ENCODE measurements at regions not wholly inside any gene's neighbourhood (a gene's known extent, or its start where the extent isn't known, plus 50 kb on each side); places are given as distances from the start of the nearest gene placed in this dataset.
A peak's percentile ranks its signal among the peaks of the same experiment; 100 is the strongest.

GRCh38 chr17:6940186-6940649, 55.6 kb upstream of the ALOX12 start:
- peak; percentile 20 for DNase-seq (ENCODE audit: low spot score)

GRCh38 chr17:6941989-6942388, 53.9 kb upstream of the ALOX12 start:
- DNase-seq (ENCODE audit: low spot score), result no peak

GRCh38 chr17:6943406-6943805, 52.4 kb upstream of the ALOX12 start:
- no peak for DNase-seq (ENCODE audit: low spot score)

All from cerebellar cortex (tissue), 1 donor.